Gastroesophageal sphincter (tissue), 4 donors: ENCODE measurements at regions not wholly inside any gene's neighbourhood (a gene's known extent, or its start where the extent isn't known, plus 50 kb on each side); places are given as distances from the start of the nearest gene placed in this dataset.

Experiments
- ATAC-seq: fragments of 150-250 bp; one replicate; pipeline ENCODE4 v1.9.1; 2016; ENCODE audit warnings: mild to moderate bottlenecking, moderate library complexity
- H3K27ac ChIP-seq, 4 donors: fragments of 200-600 bp; sonication (generic) in 3 of 4; 1 replicate in 3 of 4; 2 replicates in 1 of 4; pipeline ENCODE4 v1.5.1; 2016 to 2019
- H3K27me3 ChIP-seq: fragments of 200-600 bp; sonication (generic); one replicate; pipeline ENCODE4 v1.5.1; 2019
- H3K36me3 ChIP-seq, 2 donors: fragments of 200-600 bp; sonication (generic); one replicate each; pipeline ENCODE4 v1.5.1; 2019; ENCODE audit warnings: control low read depth in 1 of 2
- H3K4me1 ChIP-seq, 3 donors: fragments of 200-600 bp; sonication (generic); 1 replicate in 2 of 3; 2 replicates in 1 of 3; pipeline ENCODE4 v1.5.1; 2016 to 2019; ENCODE audit warnings: control low read depth in 2 of 3
- H3K4me3 ChIP-seq, 2 donors: fragments of 200-600 bp; sonication (generic); one replicate each; pipeline ENCODE4 v1.5.1; 2019; ENCODE audit warnings: mild to moderate bottlenecking in 1 of 2, moderate library complexity in 1 of 2
- H3K9me3 ChIP-seq, 3 donors: fragments of 200-600 bp; sonication (generic); one replicate each; pipeline ENCODE4 v1.5.1; 2017 to 2019; ENCODE audit warnings: control low read depth in 2 of 3
- EP300 ChIP-seq: sonication (generic); formaldehyde crosslinking; IDR thresholded peaks from one replicate; pipeline ENCODE4 v1.6.1; 2017; ENCODE audit warnings: antibody characterized with exemption, mild to moderate bottlenecking
- POLR2A ChIP-seq, 2 donors: fragments of 450-650 bp; IDR thresholded peaks; one replicate each; pipeline ENCODE4 v1.6.1; 2017; ENCODE audit warnings: antibody characterized with exemption in 2 of 2, mild to moderate bottlenecking in 2 of 2, moderate library complexity in 1 of 2
- POLR2AphosphoS5 ChIP-seq: sonication (generic); formaldehyde crosslinking; IDR thresholded peaks from one replicate; pipeline ENCODE4 v1.6.1; 2017; ENCODE audit warnings: antibody characterized with exemption
- WGBS, 2 donors: methylation state at CpG; one replicate each; pipeline ENCODE4 v1.1.5; 2018; ENCODE audit warnings: low coverage in 1 of 2; 5-methylcytosine and 5-hydroxymethylcytosine counted together
- TF ChIP-seq, protein P1 (sequence below), 4 experiments: fragments of 200-600 bp in 2 of 4; fragments of 450-650 bp in 2 of 4; sonication (generic) in 1 of 4; IDR thresholded peaks; one replicate each; pipeline ENCODE4 v1.5.1; 2017 to 2019; ENCODE audit warnings: antibody characterized with exemption in 4 of 4, mild to moderate bottlenecking in 2 of 4, moderate library complexity in 2 of 4

- 92% methylated on average over 2 of the region's 4 CpGs; no CpG with 5 or more reads in 1 of the 2 donors for WGBS, 2 donors
- no peaks in the 10 kb centered on the region for H3K36me3 ChIP-seq
- H3K27ac ChIP-seq: no peak overlapping the region
- ATAC-seq: no peak
- no peaks in the 10 kb centered on the region for H3K27me3 ChIP-seq
- no peak for TF ChIP-seq POLR2A (IDR thresholded peaks at IDR 0.05)
- TF ChIP-seq, protein P1, sequence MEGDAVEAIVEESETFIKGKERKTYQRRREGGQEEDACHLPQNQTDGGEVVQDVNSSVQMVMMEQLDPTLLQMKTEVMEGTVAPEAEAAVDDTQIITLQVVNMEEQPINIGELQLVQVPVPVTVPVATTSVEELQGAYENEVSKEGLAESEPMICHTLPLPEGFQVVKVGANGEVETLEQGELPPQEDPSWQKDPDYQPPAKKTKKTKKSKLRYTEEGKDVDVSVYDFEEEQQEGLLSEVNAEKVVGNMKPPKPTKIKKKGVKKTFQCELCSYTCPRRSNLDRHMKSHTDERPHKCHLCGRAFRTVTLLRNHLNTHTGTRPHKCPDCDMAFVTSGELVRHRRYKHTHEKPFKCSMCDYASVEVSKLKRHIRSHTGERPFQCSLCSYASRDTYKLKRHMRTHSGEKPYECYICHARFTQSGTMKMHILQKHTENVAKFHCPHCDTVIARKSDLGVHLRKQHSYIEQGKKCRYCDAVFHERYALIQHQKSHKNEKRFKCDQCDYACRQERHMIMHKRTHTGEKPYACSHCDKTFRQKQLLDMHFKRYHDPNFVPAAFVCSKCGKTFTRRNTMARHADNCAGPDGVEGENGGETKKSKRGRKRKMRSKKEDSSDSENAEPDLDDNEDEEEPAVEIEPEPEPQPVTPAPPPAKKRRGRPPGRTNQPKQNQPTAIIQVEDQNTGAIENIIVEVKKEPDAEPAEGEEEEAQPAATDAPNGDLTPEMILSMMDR (IDR thresholded peaks at IDR 0.05): no peak
- no peak for TF ChIP-seq EP300
- TF ChIP-seq POLR2AphosphoS5: no peak
- no peaks in the 10 kb centered on the region for H3K4me1 ChIP-seq
- no peak overlapping the region for H3K4me3 ChIP-seq
- no peaks in the 10 kb centered on the region for H3K9me3 ChIP-seq
These were observed 311.8 kb upstream of the PRKCQ start for GRCh38 chr10:6891924-6892323.

GRCh38 chr10:6889718-6890117 is 309.6 kb upstream of the PRKCQ start:
- WGBS, 2 donors: 79 to 94% methylated on average over 2 of the region's 3 CpGs
- Histone ChIP-seq H3K4me3 (no peak overlapping the region), H3K9me3 (no peaks in the 10 kb centered on the region), H3K4me1 (no peaks in the 10 kb centered on the region), H3K36me3 (no peaks in the 10 kb centered on the region), H3K27ac (no peak overlapping the region), H3K27me3 (no peaks in the 10 kb centered on the region)
- TF ChIP-seq POLR2AphosphoS5 (no peak), EP300 (no peak), POLR2A (IDR thresholded peaks at IDR 0.05) (no peak)
- TF ChIP-seq, protein P1 (IDR thresholded peaks at IDR 0.05): no peak
- ATAC-seq: no peak

- no peaks in the 10 kb centered on the region for H3K4me1 ChIP-seq
- no peak for ATAC-seq
- H3K27ac ChIP-seq: no peak overlapping the region
- no peaks in the 10 kb centered on the region for H3K27me3 ChIP-seq
- TF ChIP-seq POLR2A (IDR thresholded peaks at IDR 0.05) (no peak), EP300 (no peak)
- WGBS, 2 donors: 94 to 96% methylated on average over 2 of the region's 2 CpGs
- H3K36me3 ChIP-seq: no peaks in the 10 kb centered on the region
- H3K9me3 ChIP-seq: no peaks in the 10 kb centered on the region
- no peak overlapping the region for H3K4me3 ChIP-seq
These were observed 308.4 kb upstream of the PRKCQ start for GRCh38 chr10:6888434-6888833.

- H3K4me3 ChIP-seq: no peak overlapping the region
- H3K9me3 ChIP-seq: no peaks in the 10 kb centered on the region
- H3K36me3 ChIP-seq: no peaks in the 10 kb centered on the region
- no peak for TF ChIP-seq POLR2AphosphoS5
- TF ChIP-seq POLR2A (IDR thresholded peaks at IDR 0.05): no peak
- no peak for TF ChIP-seq EP300
- TF ChIP-seq, protein P1 (IDR thresholded peaks at IDR 0.05): no peak
- H3K27ac ChIP-seq: no peak overlapping the region
- WGBS, 2 donors: 100% methylated on average over 1 of the region's 2 CpGs
- H3K27me3 ChIP-seq: no peaks in the 10 kb centered on the region
- ATAC-seq: no peak
- H3K4me1 ChIP-seq: no peaks in the 10 kb centered on the region
These were observed 305.2 kb upstream of the PRKCQ start for GRCh38 chr10:6885284-6885683.

DNA sequence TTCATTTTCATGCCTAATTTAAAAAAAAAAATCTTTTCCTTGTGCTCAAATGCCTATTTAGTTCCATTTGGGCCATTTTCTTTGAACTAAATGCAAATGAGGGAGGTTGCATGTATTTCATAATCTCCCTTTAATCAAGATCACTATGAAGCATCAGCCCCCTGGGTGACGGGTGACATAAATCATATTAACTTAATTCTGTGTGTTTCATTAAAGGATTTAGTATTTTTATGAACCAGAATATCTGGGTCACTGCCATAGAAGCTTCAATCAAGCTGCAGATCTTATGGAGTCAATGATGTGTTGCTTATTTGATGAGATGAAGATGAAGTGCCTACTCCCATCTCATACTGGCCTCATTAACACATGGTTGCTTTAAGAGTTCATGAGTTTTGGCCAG is 301.9 kb upstream of the PRKCQ start:
- TF ChIP-seq POLR2AphosphoS5: no peak
- TF ChIP-seq, protein P1 (IDR thresholded peaks at IDR 0.05): no peak
- no peak for TF ChIP-seq EP300
- no peak for TF ChIP-seq POLR2A (IDR thresholded peaks at IDR 0.05)
- no peaks in the 10 kb centered on the region for H3K9me3 ChIP-seq
- H3K4me1 ChIP-seq: peaks cover 0 to 11% (median 0%) of the 10 kb centered on the region in 3 donors
- H3K27ac ChIP-seq: no peak overlapping the region
- no peak for ATAC-seq
- H3K36me3 ChIP-seq: no peaks in the 10 kb centered on the region
- H3K4me3 ChIP-seq: no peak overlapping the region
- 52 to 100% methylated on average over 1 of the region's 1 CpG for whole genome bisulfite sequencing, 2 donors
- peaks cover 17% of the 10 kb centered on the region for H3K27me3 ChIP-seq
